ENCODE measurements at regions not wholly inside any gene's neighbourhood (a gene's known extent, or its start where the extent isn't known, plus 50 kb on each side); places are given as distances from the start of the nearest gene placed in this dataset.

DNA sequence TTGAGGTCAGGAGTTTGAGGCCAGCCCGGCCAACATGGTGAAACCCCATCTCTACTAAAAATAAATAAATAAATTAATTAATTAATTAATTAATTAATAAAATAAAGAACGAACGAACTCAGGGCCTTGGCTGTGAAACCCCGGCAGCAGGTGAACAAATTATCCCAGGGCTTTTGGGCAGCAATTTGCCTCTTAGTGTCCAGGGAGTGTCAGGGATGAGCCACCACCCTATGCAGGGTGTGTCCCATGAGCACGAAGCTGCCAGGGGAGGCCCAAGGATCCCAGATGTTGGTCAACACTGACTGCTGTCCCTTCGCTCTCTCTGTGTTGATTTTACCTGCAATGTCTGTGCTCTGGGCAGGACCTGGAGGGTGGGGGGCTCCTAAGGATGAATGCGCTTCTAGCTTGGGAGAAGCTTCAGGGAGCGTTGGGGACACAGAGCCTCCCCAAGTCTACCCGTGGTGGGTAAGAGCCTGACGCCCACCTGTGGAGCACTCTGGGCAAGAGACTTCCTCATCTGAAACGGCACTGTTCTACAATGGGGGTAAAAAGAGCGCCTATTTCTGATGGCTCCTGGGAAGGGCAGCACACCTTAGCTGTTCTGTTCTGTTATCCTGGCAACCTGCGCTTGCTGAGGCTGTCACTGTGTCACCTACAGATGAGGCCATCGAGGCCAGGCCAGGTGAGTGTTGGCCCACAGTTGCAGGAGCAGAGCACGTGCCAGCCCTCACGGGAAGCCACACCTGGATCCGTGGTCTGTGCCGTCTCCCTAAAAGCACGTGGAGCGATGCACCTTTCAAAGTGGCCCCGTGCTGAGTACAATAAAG, 125.5 kb upstream of the CDH4 start:
- H3K27ac ChIP-seq = no peak overlapping the region

DNA sequence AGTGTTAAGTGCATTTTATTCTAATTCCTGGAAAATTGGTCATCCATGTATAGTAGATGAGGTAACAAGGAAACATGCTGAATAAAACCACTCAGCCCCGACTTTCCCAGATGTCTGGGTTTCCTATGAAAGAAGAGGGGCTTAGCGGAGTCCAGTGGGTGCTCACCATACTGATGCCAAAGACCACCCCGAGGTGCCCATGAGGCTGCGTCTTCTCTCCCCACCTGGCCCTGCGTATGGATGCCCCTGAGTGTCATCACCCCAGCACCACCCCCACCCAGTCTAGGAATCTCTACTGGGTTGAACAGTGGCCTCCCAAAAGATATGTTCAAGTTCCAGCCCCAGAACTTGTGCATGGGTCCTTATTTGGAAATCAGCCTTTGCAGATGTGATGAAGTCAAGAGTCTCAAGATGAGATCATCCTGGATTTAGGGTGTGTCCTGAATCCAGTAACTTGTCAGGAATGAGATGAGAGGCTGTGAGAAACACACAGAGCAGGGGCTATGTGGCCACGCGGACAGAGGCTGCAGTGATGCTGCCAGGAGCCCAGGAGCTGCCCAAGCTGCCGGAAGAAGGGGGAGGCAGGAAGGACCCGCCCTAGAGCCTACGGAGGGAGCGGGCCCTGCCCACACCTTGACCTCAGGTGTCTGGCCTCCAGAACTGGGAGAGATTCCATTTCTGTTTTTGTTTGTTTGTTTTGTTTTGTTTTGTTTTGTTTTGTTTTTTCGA, 124.6 kb upstream of the CDH4 start:
- TF ChIP-seq, protein P1, sequence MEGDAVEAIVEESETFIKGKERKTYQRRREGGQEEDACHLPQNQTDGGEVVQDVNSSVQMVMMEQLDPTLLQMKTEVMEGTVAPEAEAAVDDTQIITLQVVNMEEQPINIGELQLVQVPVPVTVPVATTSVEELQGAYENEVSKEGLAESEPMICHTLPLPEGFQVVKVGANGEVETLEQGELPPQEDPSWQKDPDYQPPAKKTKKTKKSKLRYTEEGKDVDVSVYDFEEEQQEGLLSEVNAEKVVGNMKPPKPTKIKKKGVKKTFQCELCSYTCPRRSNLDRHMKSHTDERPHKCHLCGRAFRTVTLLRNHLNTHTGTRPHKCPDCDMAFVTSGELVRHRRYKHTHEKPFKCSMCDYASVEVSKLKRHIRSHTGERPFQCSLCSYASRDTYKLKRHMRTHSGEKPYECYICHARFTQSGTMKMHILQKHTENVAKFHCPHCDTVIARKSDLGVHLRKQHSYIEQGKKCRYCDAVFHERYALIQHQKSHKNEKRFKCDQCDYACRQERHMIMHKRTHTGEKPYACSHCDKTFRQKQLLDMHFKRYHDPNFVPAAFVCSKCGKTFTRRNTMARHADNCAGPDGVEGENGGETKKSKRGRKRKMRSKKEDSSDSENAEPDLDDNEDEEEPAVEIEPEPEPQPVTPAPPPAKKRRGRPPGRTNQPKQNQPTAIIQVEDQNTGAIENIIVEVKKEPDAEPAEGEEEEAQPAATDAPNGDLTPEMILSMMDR (conservative IDR thresholded peaks at IDR 0.05) = no peak
- no peak overlapping the region for H3K27ac ChIP-seq

More for the DNA sequence above, 125.5 kb upstream of the CDH4 start:
- TF ChIP-seq, protein P1 (conservative IDR thresholded peaks at IDR 0.05) = no peak

DNA sequence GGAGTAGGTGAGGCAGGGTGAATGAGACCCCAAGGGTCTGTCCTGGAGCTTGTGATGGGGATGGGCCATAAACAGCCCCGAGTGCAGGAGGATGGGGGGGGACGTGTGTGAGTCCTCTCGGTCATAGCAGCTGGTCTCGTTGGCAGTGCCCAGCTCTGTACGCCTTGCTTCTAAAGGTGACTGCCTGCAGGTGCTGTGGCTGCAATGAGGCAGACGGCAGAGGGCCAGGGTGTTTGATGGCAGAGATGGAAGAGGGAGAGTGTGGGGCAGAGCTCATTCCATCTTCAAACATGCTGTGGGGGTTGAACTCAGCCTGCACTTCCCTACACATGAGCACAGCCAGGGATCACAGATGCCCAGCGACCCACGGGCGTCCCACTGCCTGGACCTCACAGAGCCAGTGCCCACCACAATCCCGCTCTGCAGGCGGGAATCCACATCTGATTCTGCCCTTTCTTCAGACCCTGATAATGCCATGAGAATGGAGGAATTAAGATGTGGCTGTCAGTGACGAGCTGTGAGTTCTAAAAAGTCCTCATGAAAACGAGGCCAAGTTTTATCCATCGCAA, 123.3 kb upstream of the CDH4 start:
- H3K27ac ChIP-seq = no peak overlapping the region
- TF ChIP-seq, protein P1 (conservative IDR thresholded peaks at IDR 0.05) = no peak

DNA sequence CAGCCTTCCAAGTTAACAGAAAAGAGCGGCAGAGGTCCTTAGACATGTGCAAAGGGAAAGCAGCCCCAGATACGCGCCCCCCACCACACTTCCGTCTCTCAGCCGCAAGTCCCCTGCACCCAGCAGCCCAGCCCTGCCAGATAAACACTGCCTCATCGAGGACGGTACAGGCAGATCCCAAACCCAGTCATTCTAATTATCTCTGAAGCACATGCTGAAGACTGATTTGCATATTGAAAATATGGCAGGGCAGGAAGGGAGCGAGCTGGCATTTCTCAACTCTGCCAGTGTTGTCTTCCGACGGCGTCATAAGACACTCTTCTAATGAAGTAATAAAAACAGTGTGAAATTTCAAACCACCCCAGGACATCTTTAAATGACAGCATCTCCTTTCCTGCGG, 122.8 kb upstream of the CDH4 start:
- H3K27ac ChIP-seq = no peak overlapping the region
- TF ChIP-seq, protein P1 (conservative IDR thresholded peaks at IDR 0.05) = no peak

DNA sequence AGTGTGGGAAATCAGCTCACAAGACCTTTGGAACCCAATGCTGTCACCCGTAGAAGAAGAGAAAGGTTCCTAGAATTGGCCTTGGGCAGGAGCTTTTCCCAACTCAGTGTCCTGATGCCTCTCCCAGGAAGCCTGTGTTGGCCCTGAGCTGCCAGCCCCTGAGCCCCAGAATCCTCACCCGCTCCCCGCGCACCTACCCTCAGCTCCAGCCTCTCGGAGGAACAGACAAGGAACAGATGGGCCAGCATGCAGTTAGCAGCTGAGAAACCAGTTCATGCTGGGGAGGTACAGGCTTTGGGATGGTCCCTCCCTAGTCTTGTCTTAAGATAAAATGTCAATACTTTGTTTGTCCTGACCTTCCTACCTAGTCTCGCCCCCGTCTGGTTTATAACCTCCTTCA, 121.9 kb upstream of the CDH4 start:
- H3K27ac ChIP-seq = no peak overlapping the region
- TF ChIP-seq, protein P1 (conservative IDR thresholded peaks at IDR 0.05) = no peak

DNA sequence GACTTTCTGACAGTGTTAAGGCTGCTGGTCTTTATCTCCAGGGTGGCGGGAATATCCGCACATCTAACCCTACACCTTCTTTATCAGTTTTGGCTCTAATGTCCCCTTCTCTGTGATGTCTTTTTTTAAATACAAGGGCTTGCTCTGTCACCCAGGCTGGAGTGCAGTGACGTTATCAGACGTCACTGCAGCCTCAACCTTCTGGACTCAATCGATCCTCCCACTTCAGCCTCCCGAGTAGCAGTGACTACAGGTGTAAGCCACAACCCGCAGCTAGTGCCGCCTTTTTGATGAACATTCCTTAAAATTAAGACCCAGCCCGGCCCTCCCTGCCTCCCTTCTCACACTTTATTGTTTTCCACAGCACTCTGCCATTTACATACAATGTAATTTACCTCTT, 120.1 kb upstream of the CDH4 start:
- TF ChIP-seq, protein P1 (conservative IDR thresholded peaks at IDR 0.05) = no peak
- no peak overlapping the region for H3K27ac ChIP-seq

DNA sequence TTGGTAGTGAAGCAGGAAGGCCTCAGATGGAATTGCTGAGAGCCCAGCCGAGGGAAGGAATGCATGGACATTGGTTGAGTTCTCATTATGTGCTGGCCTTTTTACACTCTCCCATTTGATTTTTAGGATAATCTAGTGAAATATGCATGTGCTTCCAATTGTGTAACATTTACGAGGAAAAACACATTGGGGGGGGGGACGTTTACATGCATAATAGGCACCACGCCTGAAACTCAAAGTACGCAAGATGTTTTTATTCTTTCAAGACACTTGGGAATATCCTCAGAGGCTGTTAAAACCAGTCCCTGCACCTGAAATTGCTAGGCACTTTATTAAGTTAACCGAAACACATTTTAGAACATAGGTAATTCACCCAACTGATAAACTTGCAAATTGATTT, 118.5 kb upstream of the CDH4 start:
- TF ChIP-seq, protein P1 (conservative IDR thresholded peaks at IDR 0.05) = no peak
- H3K27ac ChIP-seq = no peak overlapping the region
